ENCODE measurements at regions not wholly inside any gene's neighbourhood (a gene's known extent, or its start where the extent isn't known, plus 50 kb on each side); places are given as distances from the start of the nearest gene placed in this dataset.
A peak's percentile ranks its signal among the peaks of the same experiment; 100 is the strongest.
"Not testable (repeated sequence)": the region's sequence is repeated elsewhere in the genome, so short reads cannot be mapped to it uniquely, and the experiment has no call there.

- no peak for DNase-seq (ENCODE audit: extremely low read depth in 1 of 2, low read depth in 1 of 2)
Observed at GRCh38 chr4:118585015-118585414, 100.2 kb upstream of the METTL14 start.

- DNase-seq (ENCODE audit: extremely low read depth in 1 of 2, low read depth in 1 of 2) = no peak
Observed at GRCh38 chr4:118586357-118586790, 98.8 kb upstream of the METTL14 start.

DNA sequence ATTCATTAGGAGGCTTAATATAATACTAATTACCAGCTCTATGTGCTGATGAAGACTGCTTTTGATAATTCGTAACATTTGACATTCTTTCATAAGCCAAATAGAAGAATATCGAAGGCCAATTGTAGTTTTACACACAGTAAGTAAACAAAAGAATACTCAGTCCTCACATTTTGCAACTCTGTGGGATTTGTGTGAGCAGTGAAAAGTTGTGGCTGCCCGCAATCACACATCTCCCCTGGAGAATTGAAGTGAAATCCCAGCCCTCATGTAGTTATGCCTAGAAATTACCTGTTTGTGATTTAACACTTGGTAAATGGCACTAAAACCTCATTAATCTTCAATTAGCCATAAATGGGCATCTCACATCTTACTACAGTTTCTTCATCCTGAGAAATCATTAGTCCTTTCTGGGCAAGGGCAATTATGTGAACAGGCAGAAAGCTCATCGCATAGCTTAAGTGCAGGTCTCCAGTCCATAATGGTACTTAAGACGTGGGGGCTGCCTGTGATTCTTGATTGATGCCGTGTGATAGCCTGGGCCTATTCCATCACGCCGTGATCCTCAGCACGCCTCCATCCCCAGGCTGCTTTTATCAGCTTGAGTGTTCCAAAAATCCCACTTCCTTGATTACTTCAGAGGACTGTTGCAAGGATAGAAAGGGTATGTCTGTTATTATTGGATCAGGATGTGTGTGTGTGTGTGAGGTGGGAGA, 97.9 kb upstream of the METTL14 start:
- DNase-seq (ENCODE audit: extremely low read depth in 1 of 2, low read depth in 1 of 2) = no peak

DNA sequence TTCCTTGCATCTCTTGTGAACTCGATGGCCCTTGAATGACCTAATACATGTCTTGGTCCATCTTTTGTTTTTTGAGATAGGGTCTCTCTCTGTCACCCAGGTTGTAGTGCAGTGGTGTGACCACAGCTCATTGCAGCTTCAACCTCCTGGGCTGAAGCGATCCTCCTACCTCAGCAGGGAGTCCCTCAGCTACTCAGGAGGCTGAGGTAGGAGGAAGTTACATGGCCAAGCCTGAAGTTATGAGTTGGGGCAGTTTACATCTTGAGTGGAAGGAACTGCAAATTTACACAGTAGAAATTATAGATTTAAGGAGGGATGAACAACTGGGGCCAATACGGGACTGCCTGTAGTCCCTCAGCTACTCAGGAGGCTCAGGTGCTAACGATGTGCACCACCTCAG, 97.2 kb upstream of the METTL14 start:
- no peak for DNase-seq (ENCODE audit: extremely low read depth in 1 of 2, low read depth in 1 of 2)

GRCh38 chr4:118589471-118590055, 95.6 kb upstream of the METTL14 start:
- DNase-seq (ENCODE audit: extremely low read depth in 1 of 2, low read depth in 1 of 2) = no peak

DNA sequence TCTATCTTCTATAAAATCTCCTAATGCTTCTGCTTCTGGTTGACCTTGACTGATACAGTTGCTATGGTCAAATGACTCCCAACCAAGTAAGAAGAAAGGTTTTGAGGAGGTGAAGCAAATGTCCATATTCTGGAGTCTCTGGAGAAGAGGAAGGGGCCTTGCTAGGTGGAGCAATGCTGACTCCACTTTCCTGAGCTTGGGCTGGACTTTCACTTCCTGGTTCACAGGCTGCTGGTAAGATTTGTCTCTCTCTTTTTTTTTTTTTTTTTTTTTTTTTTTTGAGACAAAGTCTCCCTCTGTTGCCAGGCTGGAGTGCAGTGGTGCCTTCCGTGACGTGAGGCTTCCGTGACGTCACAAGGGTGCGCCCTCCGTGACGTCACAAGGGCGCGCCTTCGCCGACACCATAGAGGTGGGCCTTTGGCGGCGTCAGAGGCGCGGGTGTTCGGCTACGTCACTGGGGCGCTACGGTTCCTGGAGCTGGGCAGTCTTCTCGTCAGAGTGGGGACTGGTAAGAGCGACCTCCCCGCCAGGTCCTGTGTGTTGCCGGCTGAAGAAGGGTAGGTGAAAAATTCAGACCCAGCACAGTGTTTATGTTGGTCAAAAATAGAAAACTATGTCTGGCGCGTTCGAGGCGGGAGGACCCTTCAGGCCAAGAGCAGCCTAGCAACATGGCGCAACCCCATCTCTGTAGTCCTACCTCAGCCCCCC, 93.7 kb upstream of the METTL14 start:
- DNase-seq (ENCODE audit: extremely low read depth in 1 of 2, low read depth in 1 of 2) = peak; percentile 90 to 95

GRCh38 chr4:118592289-118592688, 92.9 kb upstream of the METTL14 start:
- DNase-seq (ENCODE audit: extremely low read depth in 1 of 2, low read depth in 1 of 2) = not testable (repeated sequence)

DNA sequence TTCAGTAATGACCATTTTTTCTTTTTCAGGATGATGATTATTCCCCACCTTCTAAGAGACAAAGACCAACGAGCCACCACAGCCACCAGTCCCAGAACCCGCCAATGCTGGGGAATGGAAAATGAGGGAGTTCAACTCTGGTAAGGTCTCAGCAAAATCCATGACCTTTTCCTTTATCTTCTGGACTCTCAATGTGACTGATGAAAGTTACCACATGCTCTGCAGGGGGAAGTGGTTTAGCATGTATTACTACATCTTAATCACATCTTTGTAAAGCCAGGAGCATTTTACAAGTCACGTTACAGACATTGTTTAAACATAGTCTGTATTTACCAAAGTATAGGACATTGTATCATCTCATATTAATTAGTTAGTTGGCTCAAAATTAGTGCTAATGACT, 89.3 kb upstream of the METTL14 start:
- DNase-seq (ENCODE audit: extremely low read depth in 1 of 2, low read depth in 1 of 2) = not testable (repeated sequence)

GRCh38 chr4:118625097-118625496, 60.1 kb upstream of the METTL14 start:
- DNase-seq (ENCODE audit: extremely low read depth in 1 of 2, low read depth in 1 of 2) = not testable (repeated sequence)

DNA sequence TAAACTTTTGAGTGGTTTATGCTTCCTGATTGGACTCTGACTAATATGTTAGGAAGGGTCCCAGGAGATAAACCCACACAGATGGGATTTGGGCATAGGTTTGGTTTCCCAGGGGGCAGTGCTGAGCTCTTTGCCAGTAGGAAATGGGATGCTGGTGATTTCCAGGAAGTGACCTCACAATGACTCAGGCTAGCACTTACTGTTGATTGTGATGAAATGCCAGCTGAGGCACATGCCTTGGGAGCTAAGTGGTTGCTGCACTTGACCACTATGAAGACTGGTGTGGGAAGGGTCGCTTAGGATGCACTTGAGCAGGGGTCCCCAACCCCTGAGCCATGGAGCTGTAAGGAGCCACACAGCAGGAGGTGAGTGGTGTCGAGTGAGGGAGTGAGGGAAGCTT, 55.5 kb upstream of the METTL14 start:
- not testable (repeated sequence) for DNase-seq (ENCODE audit: extremely low read depth in 1 of 2, low read depth in 1 of 2)

DNA sequence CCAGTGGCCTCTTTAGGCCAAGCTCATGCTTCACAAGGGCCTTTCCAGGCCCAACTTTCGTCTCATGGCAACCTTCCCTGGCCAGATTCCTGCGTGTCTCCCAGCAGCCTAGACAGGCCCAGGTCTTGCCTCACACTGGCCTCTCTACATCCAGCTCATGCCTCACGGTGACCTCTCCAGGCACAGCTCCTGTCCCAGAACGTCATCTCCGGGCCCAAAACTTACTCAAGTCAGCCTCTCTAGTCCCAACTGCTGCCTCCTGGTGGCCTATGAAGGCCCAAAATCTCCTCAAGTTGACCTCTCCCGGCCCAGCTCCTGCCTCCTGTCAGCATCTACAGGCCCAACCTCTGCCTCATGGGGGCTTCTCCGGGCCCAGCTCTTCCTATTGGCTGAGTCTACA, 54.3 kb upstream of the METTL14 start:
- DNase-seq (ENCODE audit: extremely low read depth in 1 of 2, low read depth in 1 of 2) = not testable (repeated sequence)

GRCh38 chr4:118631321-118632050, 53.7 kb upstream of the METTL14 start:
- DNase-seq (ENCODE audit: extremely low read depth in 1 of 2, low read depth in 1 of 2) = not testable (repeated sequence)

DNA sequence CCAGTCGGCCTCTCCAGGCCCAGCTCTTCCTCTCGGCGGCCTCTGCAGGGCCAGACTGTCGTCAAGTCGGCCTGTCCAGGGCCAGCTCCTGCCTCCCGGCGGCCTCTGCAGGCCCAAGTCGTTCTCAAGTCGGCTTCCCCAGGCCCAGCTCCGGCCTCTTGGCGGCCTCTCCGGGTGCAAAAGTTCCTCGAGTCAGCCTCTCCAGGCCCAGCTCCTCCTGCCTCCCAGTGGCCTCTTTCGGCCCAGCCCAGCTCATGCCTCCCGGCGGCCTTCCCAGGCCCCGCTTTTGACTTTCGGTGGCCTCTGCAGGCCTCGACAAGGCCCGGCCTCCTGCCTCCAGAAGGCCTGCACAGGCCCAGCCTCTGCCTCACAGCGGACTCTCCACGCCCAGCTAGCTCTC, 51.7 kb upstream of the METTL14 start:
- not testable (repeated sequence) for DNase-seq (ENCODE audit: extremely low read depth in 1 of 2, low read depth in 1 of 2)

GRCh38 chr4:118634126-118634875, 50.9 kb upstream of the METTL14 start:
- not testable (repeated sequence) for DNase-seq (ENCODE audit: extremely low read depth in 1 of 2, low read depth in 1 of 2)
